COLO829 (cell line): ENCODE measurements at regions not wholly inside any gene's neighbourhood (a gene's known extent, or its start where the extent isn't known, plus 50 kb on each side); places are given as distances from the start of the nearest gene placed in this dataset.

Experiments used
- DNase-seq: peaks from one replicate; pipeline ENCODE4 v3.0.0; 2012; ENCODE audit warnings: low spot score

- no peak for DNase-seq
Measured at GRCh38 chr11:39294648-39295047, 2164.8 kb downstream of the LRRC4C start.

DNA sequence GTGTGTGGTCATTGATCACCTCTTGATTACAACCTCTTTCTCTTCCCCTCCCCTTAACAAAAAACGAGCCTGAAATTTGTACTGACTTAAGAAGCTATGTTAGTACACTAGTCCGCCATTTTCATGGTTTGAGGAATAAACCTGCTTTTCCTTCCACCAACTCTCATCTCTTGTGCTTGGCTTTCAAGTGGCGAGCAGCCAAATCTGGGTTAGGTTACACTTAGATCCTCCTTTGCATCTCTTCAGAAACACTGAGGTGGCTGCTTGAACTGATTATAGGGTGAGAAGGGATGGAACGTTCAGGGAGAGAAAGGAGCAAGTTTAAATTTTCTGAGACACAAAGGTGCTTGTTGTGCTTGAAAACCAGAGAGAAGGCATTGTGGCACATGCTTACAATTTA is 2171.4 kb downstream of the LRRC4C start:
- DNase-seq = no peak

GRCh38 chr11:39268176-39268690 is 2191.2 kb downstream of the LRRC4C start:
- no peak for DNase-seq

DNA sequence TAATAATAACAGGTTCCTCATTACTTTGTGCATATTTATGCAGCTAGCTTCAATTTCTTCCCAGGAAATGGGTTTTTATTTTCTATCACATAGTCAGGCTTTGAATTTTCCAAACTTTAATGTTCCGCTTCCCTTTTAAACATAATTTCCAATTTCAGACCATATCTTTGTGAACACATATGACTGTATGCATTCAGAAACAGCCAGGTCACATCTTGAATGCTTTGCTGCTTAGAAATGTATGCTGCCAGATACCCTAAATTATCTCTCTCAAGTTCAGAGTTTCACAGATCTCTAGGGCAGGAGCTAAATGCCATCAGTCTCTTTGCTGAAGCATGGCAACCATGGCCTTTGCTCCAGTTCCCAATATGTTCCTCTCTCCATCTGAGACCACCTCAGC is 2203.8 kb downstream of the LRRC4C start:
- no peak for DNase-seq

- no peak for DNase-seq
Measured at GRCh38 chr11:39249566-39250365, 2209.7 kb downstream of the LRRC4C start.

GRCh38 chr11:39247570-39248137 is 2211.8 kb downstream of the LRRC4C start:
- DNase-seq = no peak

GRCh38 chr11:39239553-39239952 is 2219.9 kb downstream of the LRRC4C start:
- DNase-seq = no peak

- DNase-seq = peak; percentile 10
Measured at GRCh38 chr11:39236916-39237315, 2222.5 kb downstream of the LRRC4C start.

GRCh38 chr11:39221550-39222138 is 2237.8 kb downstream of the LRRC4C start:
- DNase-seq = no peak

DNA sequence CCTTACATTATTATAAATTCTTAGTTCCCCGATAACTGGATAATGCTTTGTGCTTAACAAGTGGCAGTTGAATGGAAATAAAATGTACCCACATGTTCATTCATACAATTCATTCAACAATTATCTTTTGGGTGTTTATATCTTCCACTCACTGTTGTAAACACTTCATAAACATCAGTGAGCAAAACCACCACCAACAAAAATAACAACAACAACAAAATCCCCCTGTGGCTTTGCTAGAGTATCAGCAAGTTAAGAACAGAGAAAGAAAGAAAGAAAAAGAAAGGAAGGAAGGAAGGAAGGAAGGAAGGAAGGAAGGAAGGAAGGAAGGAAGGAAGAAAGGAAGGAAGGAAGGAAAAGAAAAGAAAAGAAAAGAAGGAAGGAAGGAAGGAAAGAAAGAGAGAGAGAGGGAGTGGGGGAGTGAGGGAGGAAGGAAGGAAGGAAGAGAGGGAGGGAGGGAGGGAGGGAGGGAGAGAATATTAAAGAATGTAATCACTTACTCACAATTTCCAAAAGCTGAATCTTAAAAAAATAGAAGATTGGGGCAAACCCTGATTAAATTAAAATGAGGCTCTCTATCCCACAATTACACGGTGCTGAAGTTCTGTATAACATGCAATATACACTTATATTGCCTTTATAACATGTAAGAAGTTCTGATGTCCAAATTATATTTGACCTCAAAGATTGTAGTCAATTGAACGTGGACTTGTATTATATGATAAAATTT is 2238.8 kb downstream of the LRRC4C start:
- DNase-seq = no peak

DNA sequence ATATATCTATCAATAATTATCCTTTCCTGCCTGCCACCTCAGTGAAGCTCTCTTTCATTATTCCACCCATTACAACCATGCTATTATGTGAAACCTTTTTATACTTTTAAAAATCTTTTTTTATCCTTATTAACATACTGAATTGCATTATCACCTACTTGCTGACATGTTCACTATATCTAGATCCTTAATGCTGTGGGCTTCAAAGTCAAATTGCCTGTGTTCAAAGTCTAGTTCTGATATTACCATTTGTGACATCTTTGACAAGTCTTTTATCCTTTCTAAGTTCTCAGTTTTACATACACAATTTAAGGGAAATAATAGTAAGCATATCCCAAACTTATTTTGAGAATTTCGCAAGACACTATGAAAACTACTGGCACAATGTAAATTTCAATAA is 2239.4 kb downstream of the LRRC4C start:
- no peak for DNase-seq

- DNase-seq = no peak
Measured at GRCh38 chr11:39209981-39210380, 2249.5 kb downstream of the LRRC4C start.

DNA sequence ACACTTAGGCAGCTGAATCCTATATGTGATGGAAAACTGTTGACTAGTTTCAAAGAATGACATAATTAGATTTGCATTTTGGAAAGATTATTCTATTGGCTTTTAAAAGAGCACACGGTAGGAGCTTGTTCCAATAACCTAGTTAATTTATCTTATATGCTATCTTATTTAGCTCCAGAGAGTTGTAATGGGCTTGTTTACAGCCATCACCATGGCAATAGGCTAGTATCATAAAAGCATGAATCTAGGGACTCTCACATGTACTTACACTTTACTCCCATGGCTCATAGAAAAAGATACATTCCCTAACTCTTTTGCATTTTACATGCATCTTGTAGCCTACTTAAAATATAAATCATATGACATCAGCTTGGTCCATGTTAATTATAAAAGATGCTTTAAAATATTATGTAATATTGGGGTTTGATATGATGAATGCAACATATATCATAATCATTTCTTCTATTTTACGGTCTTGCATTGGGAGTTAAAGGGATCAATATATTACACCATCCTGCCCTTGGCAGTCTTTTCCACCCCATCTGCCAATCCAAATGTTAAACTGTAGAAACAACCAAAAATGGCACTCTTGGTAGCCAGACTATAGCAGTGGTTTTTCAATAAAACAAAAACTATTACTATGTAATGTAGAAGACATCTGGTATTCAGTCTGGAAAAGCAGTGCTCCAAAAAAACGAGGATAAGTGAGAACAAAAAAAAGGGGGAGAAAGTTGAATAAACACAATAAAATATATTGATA is 2254.0 kb downstream of the LRRC4C start:
- no peak for DNase-seq

GRCh38 chr11:39192671-39193070 is 2266.8 kb downstream of the LRRC4C start:
- DNase-seq = no peak

GRCh38 chr11:39190751-39191150 is 2268.7 kb downstream of the LRRC4C start:
- DNase-seq = no peak

GRCh38 chr11:39177678-39178077 is 2281.8 kb downstream of the LRRC4C start:
- no peak for DNase-seq

DNA sequence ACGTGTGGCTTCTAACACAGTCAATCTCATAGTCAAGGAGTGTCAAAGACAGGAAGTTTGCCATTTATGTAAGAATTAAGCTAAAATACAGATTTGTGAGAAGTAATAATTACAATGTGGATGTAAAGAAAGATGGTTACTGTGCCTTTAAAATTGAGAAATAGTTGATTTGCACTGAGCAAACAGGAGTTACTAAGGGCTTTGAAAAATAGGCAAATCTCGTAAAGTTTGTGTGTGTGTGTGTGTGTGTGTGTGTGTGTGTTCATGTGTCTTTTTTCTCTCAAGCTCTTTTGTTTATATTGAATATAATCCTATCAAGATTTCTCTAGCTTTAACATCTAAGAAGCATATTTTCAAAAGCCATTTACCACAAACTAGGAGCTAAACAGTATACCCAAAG is 2284.5 kb downstream of the LRRC4C start:
- no peak for DNase-seq

GRCh38 chr11:39174196-39174595 is 2285.3 kb downstream of the LRRC4C start:
- DNase-seq = no peak

DNA sequence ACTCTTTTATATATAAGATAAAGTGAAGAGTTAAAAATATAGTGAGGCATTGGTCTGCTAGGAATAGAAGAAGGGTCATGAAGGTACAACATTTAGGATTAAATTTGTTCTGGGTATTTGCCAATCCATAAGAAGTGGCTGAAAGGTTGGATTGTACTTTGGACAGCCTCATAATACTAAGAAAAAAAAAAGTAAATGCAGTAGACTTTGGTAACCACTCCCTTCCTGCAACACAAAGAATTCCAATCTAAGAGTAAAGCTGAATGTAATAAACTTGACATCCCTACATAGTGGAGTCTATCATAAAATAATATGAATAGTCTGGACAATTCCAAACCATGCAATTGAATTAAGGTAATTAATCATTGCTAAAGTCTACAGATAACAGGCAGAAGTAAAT is 2294.4 kb downstream of the LRRC4C start:
- no peak for DNase-seq

GRCh38 chr11:39149214-39149613 is 2310.2 kb downstream of the LRRC4C start:
- no peak for DNase-seq

- no peak for DNase-seq
Measured at GRCh38 chr11:39145346-39145745, 2314.1 kb downstream of the LRRC4C start.
